Ovary (tissue), 7 donors: ENCODE measurements at regions not wholly inside any gene's neighbourhood (a gene's known extent, or its start where the extent isn't known, plus 50 kb on each side); places are given as distances from the start of the nearest gene placed in this dataset.

ENCODE experiments used
- DNase-seq, 5 donors: peaks; one replicate each; pipeline ENCODE4 v3.0.0-alpha.2; 2019 to 2020
- H3K27ac ChIP-seq, 2 donors: fragments of 200-600 bp; one replicate each; pipeline versions ENCODE4 v1.5.1 to v1.8.0; 2019 to 2022
- H3K27me3 ChIP-seq: fragments of 200-600 bp; one replicate; pipeline ENCODE4 v1.8.0; 2022
- H3K36me3 ChIP-seq: fragments of 200-600 bp; sonication (generic); one replicate; pipeline ENCODE4 v1.5.1; 2019
- H3K4me1 ChIP-seq: one replicate; pipeline ENCODE4 v1.8.1; 2013; ENCODE audit warnings: mild to moderate bottlenecking, moderate library complexity; ENCODE audit not compliant: insufficient read depth
- H3K4me3 ChIP-seq: fragments of 200-600 bp; sonication (generic); one replicate; pipeline ENCODE4 v1.5.1; 2017
- H3K9me3 ChIP-seq, 2 donors: fragments of 200-600 bp in 1 of 2; sonication (generic) in 1 of 2; one replicate each; pipeline versions ENCODE4 v1.5.1 to v1.8.1; 2013 to 2019; ENCODE audit warnings: mild to moderate bottlenecking in 1 of 2, moderate library complexity in 1 of 2
- EP300 ChIP-seq: sonication (generic); formaldehyde crosslinking; IDR thresholded peaks from one replicate; pipeline ENCODE4 v1.6.1; 2017; ENCODE audit warnings: antibody characterized with exemption
- POLR2A ChIP-seq: fragments of 450-650 bp; IDR thresholded peaks from one replicate; pipeline ENCODE4 v1.6.1; 2017; ENCODE audit warnings: antibody characterized with exemption, mild to moderate bottlenecking, moderate library complexity
- WGBS, 3 donors: extraction: QIAGEN DNeasy Blood & Tissue Kit in 1 of 3; methylation state at CpG; one replicate each; pipeline versions ENCODE4 v1.1.5 to v1.1.7; 2013 to 2017; 5-methylcytosine and 5-hydroxymethylcytosine counted together
- intact Hi-C, 4 donors: fragments of 100-400 bp; cut with DNase I; formaldehyde crosslinking; loops; one replicate each; pipeline versions ENCODE4 v1.11.0 to v1.15.1; 2022 to 2023
- TF ChIP-seq, protein P1 (sequence below), 3 donors: fragments of 450-650 bp in 2 of 3; fragments of 200-600 bp in 1 of 3; IDR thresholded peaks; one replicate each; pipeline versions ENCODE4 v1.5.1 to v1.8.0; 2016 to 2022; ENCODE audit warnings: antibody characterized with exemption in 3 of 3, mild to moderate bottlenecking in 1 of 3
- donor health status: DM: no; HTN: no; CAD: no; lungs with moderate emphysema.
- donor health status: DM: no; HTN: no; CAD: no.
- donor health status: Bipolar disorder and iron deficiency.
- donor health status: DM: no; HTN: no; CAD: no.
- donor health status: DM: yes; HTN: yes; CAD: no.

DNA sequence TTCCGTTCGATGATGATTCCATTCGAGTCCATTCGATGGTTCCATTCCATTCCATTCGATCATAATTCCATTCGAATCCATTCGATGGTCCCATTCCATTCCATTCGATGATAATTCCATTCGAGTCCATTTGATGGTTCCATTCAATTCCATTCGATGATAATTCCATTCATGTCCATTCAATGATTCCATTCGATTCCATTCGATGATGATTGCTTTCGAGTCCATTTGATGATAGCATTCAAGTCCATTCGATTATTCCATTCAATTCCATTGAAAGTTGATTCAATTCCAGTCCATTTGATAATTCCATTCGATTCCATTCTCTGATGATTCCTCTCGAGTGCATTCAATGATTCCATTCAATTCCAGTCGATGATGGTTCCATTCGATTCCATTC, 3895.3 kb downstream of the SRGAP2C start:
- intact Hi-C loops: no loop called here
- TF ChIP-seq POLR2A (no peak), EP300 (no peak)
- TF ChIP-seq, protein P1, sequence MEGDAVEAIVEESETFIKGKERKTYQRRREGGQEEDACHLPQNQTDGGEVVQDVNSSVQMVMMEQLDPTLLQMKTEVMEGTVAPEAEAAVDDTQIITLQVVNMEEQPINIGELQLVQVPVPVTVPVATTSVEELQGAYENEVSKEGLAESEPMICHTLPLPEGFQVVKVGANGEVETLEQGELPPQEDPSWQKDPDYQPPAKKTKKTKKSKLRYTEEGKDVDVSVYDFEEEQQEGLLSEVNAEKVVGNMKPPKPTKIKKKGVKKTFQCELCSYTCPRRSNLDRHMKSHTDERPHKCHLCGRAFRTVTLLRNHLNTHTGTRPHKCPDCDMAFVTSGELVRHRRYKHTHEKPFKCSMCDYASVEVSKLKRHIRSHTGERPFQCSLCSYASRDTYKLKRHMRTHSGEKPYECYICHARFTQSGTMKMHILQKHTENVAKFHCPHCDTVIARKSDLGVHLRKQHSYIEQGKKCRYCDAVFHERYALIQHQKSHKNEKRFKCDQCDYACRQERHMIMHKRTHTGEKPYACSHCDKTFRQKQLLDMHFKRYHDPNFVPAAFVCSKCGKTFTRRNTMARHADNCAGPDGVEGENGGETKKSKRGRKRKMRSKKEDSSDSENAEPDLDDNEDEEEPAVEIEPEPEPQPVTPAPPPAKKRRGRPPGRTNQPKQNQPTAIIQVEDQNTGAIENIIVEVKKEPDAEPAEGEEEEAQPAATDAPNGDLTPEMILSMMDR (IDR thresholded peaks at IDR 0.05): no peak
- DNase-seq: no peak
- Histone ChIP-seq H3K36me3 (no peaks in the 10 kb centered on the region), H3K9me3 (peaks cover 0 to 4% of the 10 kb centered on the region in 2 donors), H3K27ac (no peak overlapping the region), H3K27me3 (no peaks in the 10 kb centered on the region), H3K4me1 (no peaks in the 10 kb centered on the region), H3K4me3 (no peak overlapping the region)
- 65 to 70% (median 68%) methylated on average over 18 of the region's 18 CpGs for WGBS, 3 donors

GRCh38 chr1:125085720-125086591, 3901.2 kb downstream of the SRGAP2C start:
- H3K27ac ChIP-seq: no peak overlapping the region
- H3K9me3 ChIP-seq: peaks cover 0 to 4% of the 10 kb centered on the region in 2 donors
- no peaks in the 10 kb centered on the region for H3K27me3 ChIP-seq
- DNase-seq: peak in 2 of 5 donors; percentile 7
- 55 to 60% (median 58%) methylated on average over 101 to 108 of the region's 108 CpGs for WGBS, 3 donors
- intact Hi-C loops: no loop called here
- H3K4me1 ChIP-seq: no peaks in the 10 kb centered on the region
- H3K4me3 ChIP-seq: no peak overlapping the region
- no peaks in the 10 kb centered on the region for H3K36me3 ChIP-seq
- TF ChIP-seq, protein P1 (IDR thresholded peaks at IDR 0.05): no peak
- TF ChIP-seq EP300: no peak
- TF ChIP-seq POLR2A: no peak

DNA sequence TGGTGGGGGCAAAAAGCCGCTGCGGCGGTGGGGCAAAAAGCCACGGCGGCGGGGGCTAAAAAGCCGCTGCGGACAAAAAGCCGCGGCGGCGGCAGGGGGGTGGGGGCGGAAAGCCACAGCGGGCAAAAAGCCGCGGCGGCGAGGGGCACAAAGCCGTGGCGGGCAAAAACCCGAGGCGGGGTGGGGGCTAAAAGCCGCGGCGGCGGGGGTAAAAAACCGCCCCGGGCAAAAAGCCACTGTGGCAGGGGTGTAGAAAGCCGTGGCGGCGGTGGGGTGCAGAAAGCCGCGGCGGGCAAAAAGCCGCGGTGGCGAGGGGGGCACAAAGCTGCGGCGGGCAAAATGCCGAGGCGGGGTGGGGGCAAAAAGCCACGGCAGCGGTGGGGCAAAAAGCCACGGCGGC, 3901.8 kb downstream of the SRGAP2C start:
- peak in 2 of 5 donors; percentile 4 to 12 for DNase-seq
- Histone ChIP-seq H3K4me1 (no peaks in the 10 kb centered on the region), H3K27me3 (no peaks in the 10 kb centered on the region), H3K4me3 (no peak overlapping the region), H3K27ac (no peak overlapping the region), H3K9me3 (peaks cover 0 to 4% of the 10 kb centered on the region in 2 donors), H3K36me3 (no peaks in the 10 kb centered on the region)
- intact Hi-C loops: no loop called here
- TF ChIP-seq POLR2A: no peak
- TF ChIP-seq, protein P1 (IDR thresholded peaks at IDR 0.05): no peak
- TF ChIP-seq EP300: no peak
- 51 to 58% (median 52%) methylated on average over 44 to 45 of the region's 45 CpGs for WGBS, 3 donors

DNA sequence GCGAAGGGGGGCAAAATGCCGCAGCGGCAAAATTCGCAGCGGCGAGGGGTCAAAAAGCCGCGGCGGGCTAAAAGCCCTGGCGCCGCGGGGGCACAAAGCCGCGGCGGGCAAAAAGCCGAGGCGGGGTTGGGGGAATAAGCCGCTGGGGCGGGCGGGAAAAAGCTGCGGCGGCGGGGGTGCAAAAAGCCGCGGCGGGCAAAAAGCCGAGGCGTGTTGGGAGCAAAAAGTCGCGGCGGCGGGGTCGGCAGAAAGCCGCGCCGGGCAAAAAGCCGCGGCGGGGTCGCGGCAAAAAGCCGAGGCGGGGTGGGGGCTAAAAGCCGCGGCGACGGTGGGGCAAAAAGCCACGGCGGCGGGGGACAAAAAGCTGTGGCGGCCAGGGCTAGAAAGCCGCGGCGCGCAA, 3902.5 kb downstream of the SRGAP2C start:
- 43 to 45% (median 43%) methylated on average over 55 of the region's 55 CpGs for WGBS, 3 donors
- no peaks in the 10 kb centered on the region for H3K36me3 ChIP-seq
- intact Hi-C loops: no loop called here
- H3K27me3 ChIP-seq: no peaks in the 10 kb centered on the region
- H3K9me3 ChIP-seq: peaks cover 0 to 4% of the 10 kb centered on the region in 2 donors
- H3K4me1 ChIP-seq: no peaks in the 10 kb centered on the region
- no peak overlapping the region for H3K4me3 ChIP-seq
- no peak for DNase-seq
- no peak overlapping the region for H3K27ac ChIP-seq
- TF ChIP-seq EP300 (no peak), POLR2A (no peak)
- TF ChIP-seq, protein P1 (IDR thresholded peaks at IDR 0.05): no peak
